NOMO-1 treated with DMSO at 0.1 percent for 48 hours (cell line): ENCODE measurements at regions not wholly inside any gene's neighbourhood (a gene's known extent, or its start where the extent isn't known, plus 50 kb on each side); places are given as distances from the start of the nearest gene placed in this dataset.

Experiments used
- DNase-seq: peaks from one replicate; lab custom pipeline; 2025; ENCODE audit not compliant: unreplicated experiment; lab: John Stamatoyannopoulos, UW

GRCh38 chr5:8611067-8611466 is 742.1 kb downstream of the MTRR start:
- no peak for DNase-seq

- DNase-seq, result no peak
Observed at GRCh38 chr5:8613078-8613685, 744.2 kb downstream of the MTRR start.

DNA sequence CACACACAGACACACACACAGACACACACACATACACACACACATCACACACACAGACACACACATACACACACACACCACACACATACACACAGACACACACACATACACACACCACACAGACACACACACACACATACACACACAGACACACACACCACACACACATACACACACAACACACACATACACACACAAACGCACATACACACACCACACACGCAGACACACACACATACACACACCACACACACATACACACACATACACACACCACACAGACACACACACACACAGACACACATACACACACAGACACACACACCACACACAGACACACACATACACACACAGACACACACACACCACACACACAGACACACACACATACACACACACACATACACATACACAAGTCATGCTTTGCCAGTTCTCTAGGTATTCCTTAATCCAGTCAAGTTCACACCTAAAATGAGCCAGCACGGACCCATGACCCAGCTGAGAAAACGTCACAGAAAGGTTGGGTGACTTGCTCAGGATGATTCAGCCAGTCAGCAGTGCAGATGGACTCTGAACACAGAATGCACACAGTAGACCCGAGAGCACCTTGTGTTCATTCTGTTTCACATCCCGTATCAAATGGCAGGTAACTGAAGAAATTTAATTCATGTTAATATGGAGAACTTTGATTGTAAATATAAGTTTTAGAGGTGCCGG is 746.4 kb downstream of the MTRR start:
- no peak for DNase-seq

GRCh38 chr5:8628521-8628920 is 759.6 kb downstream of the MTRR start:
- no peak for DNase-seq

DNA sequence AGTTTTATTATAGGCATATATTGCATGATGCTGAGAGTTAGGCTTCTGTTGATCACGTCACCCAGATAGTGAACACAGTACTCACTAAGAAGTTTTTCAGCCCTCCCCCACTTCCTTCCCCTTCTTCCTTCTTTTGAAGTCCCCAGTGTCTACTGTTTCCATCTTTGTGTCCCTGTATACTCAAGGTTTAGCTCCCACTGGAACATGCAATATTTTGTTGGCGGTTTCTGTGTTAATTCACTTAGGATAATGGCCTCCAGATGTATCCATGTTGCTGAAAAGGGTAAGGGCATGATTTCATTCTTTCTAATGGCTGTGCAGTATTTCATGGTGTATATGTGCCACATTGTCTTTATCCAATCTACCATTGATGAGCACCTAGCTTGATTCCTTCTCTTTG is 764.3 kb downstream of the MTRR start:
- DNase-seq, result no peak

- DNase-seq, result no peak
Observed at GRCh38 chr5:8633696-8634095, 764.7 kb downstream of the MTRR start.

DNA sequence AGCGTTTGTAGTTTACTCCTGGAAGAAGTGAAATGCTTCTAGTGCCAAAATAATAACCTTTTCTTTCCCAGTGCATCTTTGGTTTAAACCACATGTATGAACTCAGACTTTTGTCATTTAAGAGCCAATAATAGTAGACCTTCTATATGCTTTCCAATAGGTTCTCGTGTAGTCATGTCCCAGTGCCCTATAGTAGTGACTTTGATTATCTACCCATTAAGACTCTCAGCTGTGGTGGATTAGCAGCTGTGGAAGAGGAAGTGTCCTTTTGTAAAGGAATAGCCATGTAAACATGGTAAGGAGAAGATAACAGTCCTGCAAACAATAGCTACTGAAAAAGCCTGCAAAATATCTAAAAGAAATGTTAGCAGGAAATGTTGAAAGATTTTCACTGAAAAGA is 765.3 kb downstream of the MTRR start:
- DNase-seq, result no peak

DNA sequence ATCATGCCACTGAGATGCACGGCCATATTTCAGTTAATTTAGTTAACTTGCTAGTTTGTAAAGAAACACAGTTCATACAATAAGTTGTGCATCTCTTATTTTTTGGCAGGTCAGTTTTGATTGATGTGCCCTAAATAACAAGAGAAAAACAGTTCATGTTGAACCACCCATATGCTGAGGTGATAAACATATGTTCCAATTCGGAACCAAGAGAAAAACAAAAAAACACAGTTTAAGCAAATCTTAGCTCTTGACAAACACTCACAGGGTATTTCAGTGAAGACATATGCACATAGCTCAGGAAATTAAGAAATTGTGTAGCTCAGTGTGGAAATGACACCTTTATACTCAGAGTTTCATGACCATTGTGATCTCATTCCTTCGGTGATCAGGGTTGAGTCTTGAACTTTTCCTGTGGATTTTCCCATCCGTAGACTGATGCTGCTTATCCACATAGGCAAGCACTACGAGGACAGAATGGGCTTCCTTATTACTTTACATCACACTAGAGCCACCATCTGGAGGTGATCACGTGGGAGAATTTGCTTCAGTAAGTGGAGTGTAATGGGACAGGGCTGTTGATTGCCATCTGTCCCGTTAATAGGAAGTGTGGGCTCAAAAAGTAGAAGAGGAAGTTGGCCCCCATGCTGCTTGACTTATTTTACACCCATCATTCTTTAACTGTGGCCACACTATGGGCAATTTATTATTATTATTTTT is 773.0 kb downstream of the MTRR start:
- DNase-seq, result no peak

- no peak for DNase-seq
Observed at GRCh38 chr5:8644377-8644776, 775.4 kb downstream of the MTRR start.

DNA sequence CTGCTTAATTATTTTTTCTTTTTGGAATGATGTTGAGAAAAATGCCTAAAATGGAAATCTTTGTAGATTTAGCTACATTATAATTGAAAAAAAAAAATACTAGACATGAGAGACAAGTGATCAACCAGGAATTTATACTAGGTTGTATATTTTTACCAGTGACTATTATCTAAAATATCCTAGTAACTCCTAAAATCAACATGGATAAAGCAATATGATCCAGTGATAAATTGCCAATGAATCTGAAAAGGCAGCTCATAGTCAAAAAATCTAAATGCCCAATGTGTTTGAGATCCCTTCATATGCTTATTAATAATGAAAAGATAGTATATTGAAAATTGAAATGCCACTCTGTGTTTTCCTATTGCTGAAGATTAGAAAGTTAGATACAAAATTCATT is 778.2 kb downstream of the MTRR start:
- no peak for DNase-seq

DNA sequence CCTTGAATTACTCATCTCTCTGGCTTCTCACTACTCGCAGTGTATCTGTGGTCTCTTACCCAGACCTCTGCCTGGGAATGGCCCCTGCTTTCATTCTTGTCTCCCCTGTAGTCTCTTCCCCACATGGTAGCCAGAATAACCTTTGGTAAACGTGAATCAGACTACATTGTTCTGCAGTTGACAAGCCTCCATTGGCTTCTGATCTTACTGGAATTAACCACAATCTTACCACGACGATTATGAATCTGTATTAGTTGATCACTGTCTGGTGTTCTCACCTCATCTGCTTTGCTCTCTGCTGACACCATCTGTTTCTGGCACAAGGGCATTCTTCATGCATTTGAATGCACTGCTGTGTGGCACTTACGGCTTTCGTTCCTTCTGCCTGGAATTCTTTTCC is 781.2 kb downstream of the MTRR start:
- no peak for DNase-seq

DNA sequence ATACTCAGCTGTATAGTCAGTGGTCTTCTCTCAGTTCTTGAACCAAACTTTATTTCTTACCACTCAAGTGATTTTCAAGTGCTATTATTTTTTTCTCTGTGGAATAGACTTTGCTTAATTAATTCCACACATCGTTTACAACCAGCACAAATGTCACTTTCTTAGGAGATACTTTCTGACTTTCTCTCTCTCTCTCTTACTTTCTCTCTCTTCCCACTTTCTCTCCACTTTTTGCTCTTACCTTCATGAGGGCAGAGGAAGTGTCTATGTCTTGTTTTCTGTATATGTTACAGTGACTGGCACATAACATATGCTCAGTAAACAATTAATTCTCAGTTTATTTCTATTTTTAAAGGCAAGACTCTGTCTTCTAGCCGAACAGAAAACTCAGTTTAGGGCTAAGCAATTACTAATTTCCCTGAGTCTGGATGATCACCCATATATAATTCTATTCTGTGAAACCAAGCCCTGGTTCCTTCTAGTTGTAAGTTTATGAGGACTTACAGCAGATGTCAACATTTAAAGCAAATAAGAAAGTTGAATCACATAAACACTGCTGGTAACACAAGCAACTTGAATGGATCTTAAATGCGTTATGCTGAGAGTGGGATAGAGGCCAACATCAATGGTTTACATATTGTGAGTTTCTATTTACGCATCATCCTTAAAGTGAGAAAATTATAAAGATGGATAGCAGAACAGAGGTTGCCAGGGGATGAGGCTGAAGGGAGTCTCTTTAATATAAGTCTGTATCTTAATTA is 791.4 kb downstream of the MTRR start:
- DNase-seq, result no peak

DNA sequence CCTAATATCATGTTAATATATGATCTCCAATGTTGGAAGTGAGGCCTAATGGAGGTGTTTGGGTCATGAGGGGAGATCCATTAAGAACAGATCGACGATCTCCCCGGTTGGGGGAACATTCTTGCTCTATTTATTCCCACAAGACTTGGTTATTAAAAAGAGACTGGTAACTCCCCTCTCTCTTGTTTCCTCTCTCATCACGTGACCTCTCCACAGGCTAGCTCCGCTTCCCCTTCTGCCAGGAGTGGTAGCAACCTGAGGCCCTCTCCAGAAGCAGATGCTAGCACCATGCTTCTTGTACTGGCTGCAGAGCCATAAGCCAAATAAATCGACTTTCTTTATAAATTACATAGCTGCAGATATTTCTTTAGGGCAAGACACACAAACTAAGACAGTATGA is 794.4 kb downstream of the MTRR start:
- no peak for DNase-seq

DNA sequence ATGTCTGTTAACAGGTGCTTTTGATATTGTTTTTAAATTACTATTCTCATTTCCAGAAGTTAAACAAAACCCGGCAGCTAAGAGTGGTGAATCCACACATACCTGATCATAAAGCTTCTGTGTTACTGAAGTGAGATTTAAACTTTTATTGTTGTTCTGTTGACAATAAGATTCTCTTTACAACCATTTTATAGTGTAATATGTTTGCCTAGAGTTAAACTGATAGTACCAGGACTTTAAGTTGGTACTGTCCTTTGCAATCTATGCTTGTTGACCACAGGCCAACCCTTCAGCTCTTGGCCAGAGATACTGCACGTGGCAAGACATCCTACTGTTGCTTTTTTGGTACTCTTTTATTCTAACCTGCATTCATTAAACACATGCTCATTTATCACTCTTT is 806.2 kb downstream of the MTRR start:
- DNase-seq, result no peak

DNA sequence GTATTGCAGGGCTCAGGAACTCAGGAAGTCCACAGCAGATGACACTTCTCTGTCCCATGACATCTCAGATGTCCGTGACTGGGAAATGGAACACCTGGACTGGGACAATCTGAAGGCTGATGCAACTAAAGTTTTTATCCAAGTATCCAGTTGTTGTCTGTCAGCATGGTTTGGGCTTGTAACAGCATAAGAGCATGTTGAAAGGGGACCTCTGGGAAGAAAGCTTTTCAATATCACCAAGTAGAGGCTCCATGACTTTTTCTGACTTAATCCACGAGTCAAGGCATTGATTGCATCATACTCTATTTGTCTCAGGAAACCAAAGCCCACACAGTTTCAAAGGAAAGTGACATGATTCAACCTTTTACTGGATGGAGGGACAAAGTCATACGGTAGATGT is 807.7 kb downstream of the MTRR start:
- no peak for DNase-seq

DNA sequence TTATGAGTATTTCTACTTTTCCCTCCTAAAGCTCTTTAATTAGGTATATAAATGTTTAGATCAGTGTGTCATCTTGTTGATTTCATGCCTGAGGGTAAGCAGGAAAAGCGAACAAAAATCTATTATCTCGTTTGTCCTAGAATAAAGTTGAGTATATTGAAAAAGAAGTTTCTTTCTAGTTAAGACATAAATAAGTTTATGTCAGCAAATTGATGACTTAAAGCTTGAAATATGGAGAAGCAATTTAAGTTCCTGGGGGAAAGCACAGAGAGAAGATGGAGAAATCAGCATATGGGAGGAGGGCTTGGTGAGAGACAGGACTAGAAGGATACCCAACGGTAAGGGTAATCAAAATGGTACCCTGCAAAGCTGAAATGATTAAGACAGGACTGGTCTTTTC is 813.4 kb downstream of the MTRR start:
- DNase-seq, result no peak

GRCh38 chr5:8683496-8683895 is 814.5 kb downstream of the MTRR start:
- no peak for DNase-seq

- no peak for DNase-seq
Observed at GRCh38 chr5:8685704-8686103, 816.8 kb downstream of the MTRR start.

- DNase-seq, result no peak
Observed at GRCh38 chr5:8686707-8687106, 817.8 kb downstream of the MTRR start.

GRCh38 chr5:8689773-8690172 is 820.8 kb downstream of the MTRR start:
- DNase-seq, result no peak

- no peak for DNase-seq
Observed at GRCh38 chr5:8691221-8691620, 822.3 kb downstream of the MTRR start.
